Activated naive CD4-positive, alpha-beta T cell treated with anti-CD3 and anti-CD28 coated beads, Interleukin-2, amount 50 U/mL, for 24 hours (primary cell): ENCODE measurements at regions not wholly inside any gene's neighbourhood (a gene's known extent, or its start where the extent isn't known, plus 50 kb on each side); places are given as distances from the start of the nearest gene placed in this dataset.

Experiments
- H3K27ac Mint-ChIP-seq: one replicate; pipeline ENCODE4 v1.8.0; 2021; ENCODE audit warnings: mild to moderate bottlenecking, mixed read lengths
- H3K27me3 Mint-ChIP-seq: one replicate; pipeline ENCODE4 v1.8.0; 2021; ENCODE audit warnings: mixed read lengths
- H3K36me3 Mint-ChIP-seq: one replicate; pipeline ENCODE4 v1.8.0; 2021; ENCODE audit warnings: mixed read lengths
- H3K4me1 Mint-ChIP-seq: one replicate; pipeline ENCODE4 v1.8.0; 2021; ENCODE audit warnings: mixed read lengths
- H3K4me3 Mint-ChIP-seq: one replicate; pipeline ENCODE4 v1.8.0; 2021; ENCODE audit warnings: mild to moderate bottlenecking, mixed read lengths
- H3K9me3 Mint-ChIP-seq: one replicate; pipeline ENCODE4 v1.8.0; 2021; ENCODE audit warnings: mixed read lengths

DNA sequence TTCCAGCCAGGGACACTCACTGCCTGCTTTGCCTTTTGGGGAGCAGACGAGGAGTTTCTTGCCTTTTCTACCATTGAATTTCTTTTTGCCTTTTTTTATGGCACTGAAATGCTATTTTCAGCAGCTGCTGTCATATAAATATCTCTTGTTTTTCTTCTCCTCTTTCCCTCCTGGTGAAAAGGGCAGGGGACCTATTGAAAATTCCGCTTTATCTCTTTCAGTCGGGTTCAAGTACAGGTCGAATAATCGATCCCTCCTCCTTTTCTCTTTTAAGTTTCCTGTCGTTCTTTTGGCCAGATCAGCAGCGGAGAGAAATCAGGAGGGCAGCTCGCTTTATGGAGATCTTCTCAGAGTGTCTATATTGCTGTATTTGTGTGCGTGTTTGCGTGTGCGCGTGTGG, 67.4 kb upstream of the CASZ1 start:
- H3K9me3 Mint-ChIP-seq = no peaks in the 10 kb centered on the region
- H3K36me3 Mint-ChIP-seq = no peaks in the 10 kb centered on the region
- H3K27me3 Mint-ChIP-seq = peaks cover 32% of the 10 kb centered on the region
- H3K4me1 Mint-ChIP-seq = peaks cover 17% of the 10 kb centered on the region
- H3K4me3 Mint-ChIP-seq = no peak overlapping the region
- no peak overlapping the region for H3K27ac Mint-ChIP-seq

DNA sequence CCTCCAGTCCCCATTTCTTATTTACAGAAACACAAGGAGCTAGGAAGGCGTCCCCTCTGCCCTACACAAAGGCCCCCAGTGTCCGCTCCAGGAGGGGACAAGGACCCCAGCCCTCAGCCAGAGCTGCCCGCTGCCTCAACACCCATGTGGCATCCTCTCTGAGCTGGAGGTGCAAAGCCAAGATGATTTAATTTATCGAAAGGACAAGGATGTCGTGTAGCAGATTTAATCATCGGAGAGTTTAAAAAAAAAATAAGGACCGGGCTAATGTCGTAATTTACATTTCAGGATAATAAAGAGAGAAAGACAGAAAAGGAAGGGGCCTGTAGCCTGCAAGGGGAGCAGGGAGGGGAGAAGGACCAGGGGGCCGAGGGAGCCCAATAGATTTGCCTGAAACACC, 68.3 kb upstream of the CASZ1 start:
- no peak overlapping the region for H3K27ac Mint-ChIP-seq
- H3K4me1 Mint-ChIP-seq = peaks cover 17% of the 10 kb centered on the region
- H3K9me3 Mint-ChIP-seq = no peaks in the 10 kb centered on the region
- no peak overlapping the region for H3K4me3 Mint-ChIP-seq
- H3K36me3 Mint-ChIP-seq = no peaks in the 10 kb centered on the region
- H3K27me3 Mint-ChIP-seq = peaks cover 35% of the 10 kb centered on the region

DNA sequence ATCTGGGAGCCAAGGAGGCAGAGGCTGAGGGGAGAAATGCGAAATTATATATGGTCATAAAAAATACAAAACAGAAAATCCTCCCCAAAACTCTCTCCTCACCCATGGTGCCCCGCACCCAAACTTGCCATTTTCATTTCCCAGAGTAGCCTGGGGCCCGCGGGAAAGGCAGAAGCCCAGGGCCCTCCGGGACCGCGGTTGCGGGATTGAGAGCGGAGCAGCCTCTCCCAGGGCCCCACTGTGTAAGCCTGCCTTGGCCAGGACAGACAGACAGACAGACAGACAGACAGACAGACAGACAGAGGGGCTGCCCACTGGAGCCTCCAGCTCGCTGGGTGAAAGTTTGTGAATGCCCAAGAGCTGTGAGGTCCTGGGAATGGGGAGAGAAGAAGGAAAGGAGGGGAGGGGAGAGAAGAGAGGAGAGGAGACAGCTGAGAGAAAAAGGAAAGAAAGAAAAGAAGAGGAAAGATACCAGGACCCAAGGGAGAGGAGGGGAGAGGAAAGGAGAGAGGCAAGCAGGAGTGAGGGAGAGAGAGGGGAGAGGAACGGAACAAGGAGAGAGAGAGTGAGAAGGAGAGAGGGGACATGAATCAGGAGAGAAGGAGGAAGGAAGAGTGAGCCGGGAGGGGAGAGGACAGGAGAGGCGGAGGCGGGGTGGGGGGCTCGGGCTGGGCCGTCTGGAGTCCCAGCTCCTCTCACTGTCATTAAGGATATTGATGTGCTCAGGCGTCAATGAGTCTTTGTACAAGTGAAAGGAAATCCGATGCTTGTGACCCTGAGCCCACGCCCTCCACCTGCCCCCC, 69.3 kb upstream of the CASZ1 start:
- Mint-ChIP-seq H3K9me3 (no peaks in the 10 kb centered on the region), H3K4me1 (peaks cover 17% of the 10 kb centered on the region)

DNA sequence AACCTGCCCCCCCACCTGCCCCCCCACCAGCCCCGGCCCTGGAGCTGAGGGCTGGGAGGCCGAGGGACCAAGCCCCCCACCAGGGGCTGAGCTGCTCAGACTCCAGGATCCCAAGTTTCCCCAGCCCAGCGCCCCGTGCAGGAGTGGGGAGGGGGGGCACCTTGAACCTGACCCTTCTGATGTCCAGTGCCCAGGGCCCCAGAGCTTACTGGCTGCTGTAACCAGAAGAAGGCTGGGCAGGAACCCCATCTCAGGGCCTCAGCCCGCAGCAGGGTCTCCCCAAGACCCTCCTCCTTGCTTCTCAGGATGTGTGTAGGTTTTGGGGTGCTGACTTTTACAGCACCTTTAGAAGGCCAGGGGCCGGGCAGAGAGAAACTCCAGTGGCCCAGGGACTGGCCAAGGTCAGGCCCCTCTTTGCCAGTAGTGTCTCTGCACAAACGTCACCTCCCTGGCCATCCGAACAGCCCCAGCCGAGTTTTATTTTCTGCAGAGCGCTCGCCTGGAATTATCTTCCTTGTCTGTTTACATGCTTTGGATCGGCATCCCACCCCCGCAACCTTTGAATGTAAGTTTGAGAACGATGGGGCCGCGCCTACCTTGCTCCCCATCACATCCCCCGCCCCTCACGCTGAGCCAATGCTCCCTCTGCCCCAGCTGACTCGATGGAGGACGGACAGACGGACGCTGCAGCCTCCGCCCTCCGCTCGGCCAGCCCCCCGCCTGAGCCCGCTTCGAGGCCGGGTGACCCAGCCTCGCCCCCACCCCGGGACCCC, 70.1 kb upstream of the CASZ1 start:
- H3K4me3 Mint-ChIP-seq = peak overlapping the region; percentile 64
- H3K27me3 Mint-ChIP-seq = peaks cover 35% of the 10 kb centered on the region
- H3K27ac Mint-ChIP-seq = no peak overlapping the region
- H3K9me3 Mint-ChIP-seq = no peaks in the 10 kb centered on the region
- H3K36me3 Mint-ChIP-seq = no peaks in the 10 kb centered on the region
- peaks cover 17% of the 10 kb centered on the region for H3K4me1 Mint-ChIP-seq

More for the DNA sequence above, 69.3 kb upstream of the CASZ1 start:
- H3K27me3 Mint-ChIP-seq = peaks cover 35% of the 10 kb centered on the region
- no peak overlapping the region for H3K27ac Mint-ChIP-seq
- peak overlapping the region; percentile 24 for H3K4me3 Mint-ChIP-seq
- H3K36me3 Mint-ChIP-seq = no peaks in the 10 kb centered on the region

DNA sequence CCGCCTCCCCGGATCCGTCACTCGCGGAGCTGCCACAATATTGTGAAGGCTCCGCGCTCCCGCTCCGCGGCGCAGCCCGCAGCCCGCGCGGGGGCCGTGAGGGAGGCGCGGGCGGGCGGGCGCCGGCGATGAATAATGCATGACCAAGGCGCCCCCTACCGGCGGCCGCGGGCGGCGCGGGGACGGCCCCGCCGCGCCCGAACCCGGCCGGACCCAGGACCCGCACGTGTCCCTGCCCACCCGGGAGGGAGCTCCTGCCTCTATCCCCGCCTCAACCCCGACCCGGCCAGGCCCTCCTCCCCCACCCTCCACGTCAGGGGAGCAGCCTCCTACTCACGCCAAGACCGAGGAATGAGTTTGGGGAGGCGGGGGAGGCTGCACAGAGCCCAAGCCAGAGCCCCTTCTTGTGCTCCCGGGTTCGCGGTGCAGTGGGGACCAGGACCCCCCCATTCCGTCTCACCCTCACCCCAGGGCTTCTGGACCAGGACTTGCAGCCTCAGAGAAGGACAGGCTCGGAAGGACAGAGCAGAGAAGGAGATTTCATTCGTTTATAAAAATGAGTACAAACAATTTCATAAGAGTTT, 70.8 kb upstream of the CASZ1 start:
- Mint-ChIP-seq H3K4me3 (no peak overlapping the region), H3K27ac (no peak overlapping the region), H3K36me3 (no peaks in the 10 kb centered on the region), H3K4me1 (peaks cover 17% of the 10 kb centered on the region), H3K27me3 (peaks cover 37% of the 10 kb centered on the region), H3K9me3 (no peaks in the 10 kb centered on the region)

DNA sequence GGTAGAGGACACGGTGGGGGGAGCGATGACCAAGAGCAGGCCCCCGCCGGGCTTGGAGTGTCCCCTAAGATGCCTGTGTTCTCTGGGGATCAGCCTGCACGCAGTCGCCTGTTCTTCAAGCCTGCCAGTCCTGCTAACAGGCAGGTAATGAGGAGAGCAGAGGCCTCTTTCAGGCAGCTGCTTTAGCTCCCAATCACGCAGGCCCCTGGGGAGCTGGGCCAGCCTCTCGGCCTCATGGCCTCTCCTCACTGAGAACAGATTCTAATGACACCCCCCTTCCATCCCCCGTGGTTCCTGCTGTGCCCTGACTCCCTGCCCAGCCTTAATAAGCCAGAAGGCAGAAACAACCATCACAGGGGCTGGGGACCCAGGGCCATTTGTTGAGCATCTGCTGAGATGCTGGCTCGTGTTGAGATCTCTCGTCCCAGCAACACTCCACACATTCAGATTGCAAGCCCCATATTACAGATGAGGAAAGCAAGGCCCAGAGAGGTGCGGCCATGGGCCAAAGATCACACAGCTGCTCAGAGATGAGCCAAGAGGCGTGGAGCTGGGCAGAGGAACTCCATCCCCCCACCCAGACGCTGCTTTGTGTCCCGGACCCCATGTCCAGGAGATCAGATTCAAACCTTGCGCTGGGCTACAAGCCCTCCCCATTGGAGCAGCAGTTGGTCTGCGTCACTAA, 71.6 kb upstream of the CASZ1 start:
- H3K4me1 Mint-ChIP-seq = peaks cover 17% of the 10 kb centered on the region
- H3K27me3 Mint-ChIP-seq = peaks cover 37% of the 10 kb centered on the region
- H3K27ac Mint-ChIP-seq = no peak overlapping the region
- H3K4me3 Mint-ChIP-seq = peak overlapping the region; percentile 71
- H3K9me3 Mint-ChIP-seq = no peaks in the 10 kb centered on the region
- no peaks in the 10 kb centered on the region for H3K36me3 Mint-ChIP-seq

DNA sequence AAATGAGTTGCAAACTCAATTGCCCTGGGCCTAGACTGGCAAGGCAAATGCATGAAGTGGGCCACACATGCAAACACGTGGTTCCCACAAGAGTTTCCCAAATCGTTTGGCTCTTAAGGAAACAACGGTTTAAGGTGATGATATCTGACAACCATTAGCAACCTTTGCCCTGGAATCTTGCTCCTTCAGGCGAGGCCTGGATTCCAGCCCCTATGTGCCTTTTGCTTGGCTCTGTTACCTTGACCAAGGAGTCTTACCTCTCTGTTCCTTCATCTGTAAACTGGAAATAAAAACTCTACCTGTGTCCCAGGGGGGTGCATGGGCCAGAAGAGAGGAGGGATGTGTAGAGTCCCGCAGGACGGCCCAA, 72.1 kb upstream of the CASZ1 start:
- Mint-ChIP-seq H3K36me3 (no peaks in the 10 kb centered on the region), H3K4me3 (no peak overlapping the region), H3K9me3 (no peaks in the 10 kb centered on the region), H3K27me3 (peaks cover 38% of the 10 kb centered on the region), H3K27ac (no peak overlapping the region), H3K4me1 (peaks cover 17% of the 10 kb centered on the region)

DNA sequence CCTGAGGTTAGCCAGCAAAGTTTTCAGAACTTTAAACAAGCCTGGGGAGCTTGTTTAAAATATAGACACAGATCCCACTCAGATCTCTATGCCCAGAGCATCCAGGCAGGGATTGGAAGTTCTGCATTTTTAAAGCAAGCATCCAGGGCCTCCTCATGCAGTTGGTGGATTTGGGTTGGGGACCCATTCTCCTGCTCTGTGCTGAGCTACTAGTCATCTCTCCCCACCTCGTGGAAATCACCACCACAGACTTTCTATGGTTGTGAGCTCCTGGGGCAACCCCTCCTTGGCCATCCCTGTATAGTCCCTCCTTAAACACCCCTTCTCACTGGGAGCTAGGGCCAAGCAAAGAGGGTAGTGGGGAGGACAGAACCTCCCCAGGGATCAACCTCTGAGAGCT, 73.5 kb upstream of the CASZ1 start:
- H3K4me1 Mint-ChIP-seq = peaks cover 17% of the 10 kb centered on the region
- no peaks in the 10 kb centered on the region for H3K9me3 Mint-ChIP-seq
- H3K36me3 Mint-ChIP-seq = no peaks in the 10 kb centered on the region
- no peak overlapping the region for H3K27ac Mint-ChIP-seq
- H3K4me3 Mint-ChIP-seq = no peak overlapping the region
- H3K27me3 Mint-ChIP-seq = peaks cover 27% of the 10 kb centered on the region

DNA sequence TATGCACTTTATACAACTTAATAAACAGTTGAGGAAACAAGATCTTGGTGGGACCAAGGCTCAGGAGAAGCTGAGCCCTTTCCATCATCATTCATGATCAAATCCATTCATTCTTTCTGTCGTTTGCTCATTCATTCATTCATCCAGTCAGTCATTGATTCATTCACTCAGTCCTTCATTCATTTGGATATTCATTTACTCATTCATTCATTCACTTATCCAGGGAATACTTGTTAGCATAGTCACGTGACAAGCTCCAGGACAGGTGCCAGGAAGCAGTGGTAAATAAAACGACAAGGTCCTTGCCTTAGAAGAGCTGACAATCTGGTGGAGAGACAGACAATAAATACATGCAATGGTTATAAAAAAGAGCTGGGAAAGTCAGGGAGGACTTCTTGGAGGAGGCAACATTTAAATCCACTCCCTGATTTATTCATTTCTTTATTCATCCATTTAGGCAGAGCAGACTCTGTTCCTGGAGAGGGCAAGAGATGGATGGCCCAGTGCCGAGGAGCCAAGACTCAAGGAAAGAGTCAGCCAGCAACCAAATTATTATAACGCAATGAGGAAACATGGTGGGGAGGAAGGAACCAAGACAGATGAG, 74.1 kb upstream of the CASZ1 start:
- Mint-ChIP-seq H3K36me3 (no peaks in the 10 kb centered on the region), H3K4me1 (peaks cover 17% of the 10 kb centered on the region), H3K9me3 (no peaks in the 10 kb centered on the region), H3K27me3 (peaks cover 23% of the 10 kb centered on the region), H3K4me3 (no peak overlapping the region), H3K27ac (no peak overlapping the region)

DNA sequence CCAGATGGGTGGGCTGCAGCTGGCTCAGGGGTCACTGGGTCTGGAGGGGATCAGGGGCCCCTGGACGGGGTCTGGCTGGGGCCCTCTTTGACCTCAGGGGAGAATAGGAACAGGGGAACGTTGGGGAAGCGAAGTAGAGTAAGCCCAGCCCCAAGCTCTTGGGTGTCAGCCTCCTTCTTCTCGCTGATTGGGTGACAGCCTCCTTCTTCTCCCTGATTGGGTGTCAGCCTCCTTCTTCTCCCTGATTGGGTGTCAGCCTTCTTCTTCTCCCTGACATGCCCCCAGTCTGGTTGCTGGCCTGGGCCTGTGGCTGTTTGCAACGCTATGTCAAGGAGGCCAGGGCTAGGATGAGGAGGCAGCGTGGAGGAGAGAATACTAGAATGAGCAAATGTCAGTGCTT, 76.7 kb upstream of the CASZ1 start:
- Mint-ChIP-seq H3K27me3 (peaks cover 11% of the 10 kb centered on the region), H3K27ac (no peak overlapping the region), H3K36me3 (no peaks in the 10 kb centered on the region), H3K9me3 (no peaks in the 10 kb centered on the region), H3K4me1 (peaks cover under 1% of the 10 kb centered on the region), H3K4me3 (no peak overlapping the region)

DNA sequence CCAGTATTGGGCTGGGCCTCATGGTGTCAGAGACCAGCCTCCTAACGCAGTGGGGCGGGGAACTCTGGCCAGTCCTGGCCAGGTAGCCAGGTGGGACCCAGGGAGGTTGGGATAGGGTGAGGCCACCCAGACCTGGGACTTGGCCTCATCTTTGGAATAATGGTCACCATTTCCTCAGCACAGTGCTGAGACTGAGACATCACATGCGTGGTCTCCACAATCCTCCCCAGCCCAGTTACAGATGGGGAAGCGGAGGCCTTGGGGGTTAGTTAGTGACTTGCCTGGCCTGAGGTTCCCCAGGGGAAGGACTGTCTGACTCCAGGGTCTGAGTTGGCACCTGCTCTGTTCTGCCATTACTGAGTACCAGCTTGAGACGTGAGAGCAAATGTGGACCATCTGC, 77.9 kb upstream of the CASZ1 start:
- Mint-ChIP-seq H3K27me3 (peaks cover 4% of the 10 kb centered on the region), H3K36me3 (no peaks in the 10 kb centered on the region), H3K27ac (no peak overlapping the region), H3K4me3 (no peak overlapping the region), H3K9me3 (no peaks in the 10 kb centered on the region), H3K4me1 (no peaks in the 10 kb centered on the region)

DNA sequence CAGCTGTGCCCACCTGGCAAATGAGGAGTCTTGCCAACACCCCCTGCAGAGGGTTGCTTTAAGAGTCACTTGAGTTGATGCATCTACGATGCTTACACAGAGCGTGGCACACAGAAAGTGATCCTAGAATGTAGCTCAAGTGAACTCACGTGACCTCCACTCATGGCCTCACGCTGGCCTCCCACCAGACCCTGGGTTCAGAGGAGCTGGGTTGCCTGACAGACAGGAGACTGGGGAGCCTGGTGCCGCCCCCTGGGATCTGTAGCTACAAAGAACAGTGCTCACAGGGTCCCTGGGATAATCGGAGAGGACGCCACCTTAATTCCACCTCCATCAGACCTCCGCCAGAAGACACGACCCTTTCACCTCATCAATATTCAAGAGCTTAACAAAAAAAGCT, 81.4 kb upstream of the CASZ1 start:
- Mint-ChIP-seq H3K4me3 (no peak overlapping the region), H3K36me3 (no peaks in the 10 kb centered on the region), H3K4me1 (no peaks in the 10 kb centered on the region), H3K27ac (no peak overlapping the region), H3K27me3 (peaks cover 2% of the 10 kb centered on the region), H3K9me3 (no peaks in the 10 kb centered on the region)

DNA sequence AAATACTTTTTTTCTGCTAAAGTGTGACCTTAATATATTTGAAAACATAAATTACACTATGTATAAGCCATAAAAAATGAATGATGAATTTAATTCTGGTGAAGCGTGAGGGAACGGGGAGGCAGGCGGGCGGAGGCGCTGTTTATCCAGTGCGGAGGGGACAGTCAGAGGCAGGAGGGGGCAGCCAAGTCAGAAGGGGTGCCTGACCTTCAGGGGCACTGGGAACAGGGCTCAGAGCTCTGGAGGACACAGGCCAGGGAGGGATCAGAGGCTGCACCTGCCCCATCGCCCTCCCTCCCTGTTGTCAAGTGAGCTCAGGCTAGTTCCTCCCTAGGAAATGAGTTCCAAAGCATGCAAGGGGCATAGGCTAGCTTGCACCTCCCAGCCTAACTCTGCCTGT, 82.0 kb upstream of the CASZ1 start:
- Mint-ChIP-seq H3K4me1 (no peaks in the 10 kb centered on the region), H3K27ac (no peak overlapping the region), H3K27me3 (no peaks in the 10 kb centered on the region), H3K9me3 (no peaks in the 10 kb centered on the region), H3K4me3 (no peak overlapping the region), H3K36me3 (no peaks in the 10 kb centered on the region)

DNA sequence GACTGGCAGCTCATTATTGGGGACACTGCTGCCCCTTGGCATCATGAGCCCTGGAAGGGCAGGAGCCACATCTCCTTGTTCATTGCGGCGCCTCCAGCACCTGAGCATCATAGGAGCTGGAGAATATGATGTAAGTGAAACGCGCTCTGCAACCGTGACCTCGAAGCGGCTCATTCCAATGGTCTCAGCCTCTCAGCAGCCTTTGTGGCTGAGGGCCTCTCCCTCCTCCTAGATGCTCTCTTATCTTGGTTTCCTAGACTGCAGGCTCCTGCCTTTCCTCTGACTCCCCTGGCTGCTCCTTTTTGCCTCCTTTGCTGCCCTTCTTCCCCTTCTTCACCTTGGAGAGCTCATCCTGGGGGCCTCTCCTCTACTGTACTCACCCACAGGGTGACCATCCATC, 83.6 kb upstream of the CASZ1 start:
- Mint-ChIP-seq H3K27me3 (no peaks in the 10 kb centered on the region), H3K4me3 (no peak overlapping the region), H3K36me3 (no peaks in the 10 kb centered on the region), H3K9me3 (no peaks in the 10 kb centered on the region), H3K4me1 (no peaks in the 10 kb centered on the region), H3K27ac (no peak overlapping the region)

DNA sequence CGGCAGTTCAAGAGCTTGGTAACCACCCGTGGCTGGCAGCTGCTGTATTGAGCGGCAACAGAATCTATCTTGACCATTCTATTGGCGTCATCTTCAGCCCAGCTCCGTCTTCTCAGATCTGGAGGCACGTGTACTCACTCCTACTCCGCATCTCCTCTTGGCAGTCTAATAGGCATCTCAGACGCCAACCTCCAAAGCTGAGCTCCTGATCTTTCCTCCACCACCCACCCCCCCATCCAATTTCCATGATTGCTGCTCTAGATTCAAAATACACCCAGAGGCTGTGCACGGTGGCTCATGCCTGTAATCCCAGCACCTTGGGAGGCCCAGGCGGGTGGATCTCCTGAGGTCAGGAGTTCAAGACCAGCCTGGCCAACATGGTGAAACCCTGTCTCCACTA, 84.6 kb upstream of the CASZ1 start:
- Mint-ChIP-seq H3K4me1 (no peaks in the 10 kb centered on the region), H3K9me3 (no peaks in the 10 kb centered on the region), H3K4me3 (no peak overlapping the region), H3K36me3 (no peaks in the 10 kb centered on the region), H3K27ac (no peak overlapping the region), H3K27me3 (peaks cover 1% of the 10 kb centered on the region)
